ENCODE measurements at regions not wholly inside any gene's neighbourhood (a gene's known extent, or its start where the extent isn't known, plus 50 kb on each side); places are given as distances from the start of the nearest gene placed in this dataset.
"Not testable (repeated sequence)": the region's sequence is repeated elsewhere in the genome, so short reads cannot be mapped to it uniquely, and the experiment has no call there.

DNA sequence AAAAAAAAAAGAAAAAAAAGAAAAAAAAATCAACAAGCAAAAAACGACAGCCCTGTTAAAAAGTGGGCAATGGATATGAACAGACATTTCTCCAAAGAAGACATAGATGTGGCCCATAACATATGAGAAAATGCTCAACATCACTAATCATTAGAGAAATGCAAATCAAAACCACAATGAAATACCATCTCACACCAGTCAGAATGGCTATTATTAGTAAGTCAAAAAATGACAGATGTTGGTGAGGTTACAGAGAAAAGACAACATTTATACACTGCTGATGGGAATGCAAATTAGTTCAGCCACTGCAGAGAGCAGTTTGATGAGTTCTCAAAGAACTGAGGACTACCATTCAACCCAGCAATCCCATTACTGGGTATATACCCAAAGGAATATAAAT, 160.3 kb upstream of the IGF1 start:
- no CpG with 5 or more reads among the region's 1 CpG for WGBS (ENCODE audit: insufficient coverage)
- not testable (repeated sequence) for H3K27ac ChIP-seq (ENCODE audit: low read length)

DNA sequence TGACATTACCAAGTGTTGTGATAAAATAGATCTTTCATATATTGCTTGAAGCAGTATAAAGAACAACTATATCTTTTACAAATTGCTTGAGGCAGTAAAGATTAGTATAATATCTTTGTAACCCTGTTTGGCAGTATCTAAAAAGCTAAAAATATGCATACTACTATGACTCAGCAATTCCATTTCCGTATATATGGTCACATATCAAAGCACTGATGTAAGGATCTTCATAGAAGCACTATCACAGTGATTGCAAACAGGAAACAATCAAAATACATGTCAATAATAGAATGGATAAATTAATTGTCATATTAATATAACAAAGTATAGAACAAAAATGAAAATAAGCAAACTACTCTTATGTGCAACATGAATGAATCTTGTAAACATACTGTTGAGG, 158.4 kb upstream of the IGF1 start:
- Histone ChIP-seq H3K4me3 (ENCODE audit: low read length) (no peak overlapping the region), H3K27ac (ENCODE audit: low read length) (no peak overlapping the region)
- no peak for DNase-seq

More for the DNA sequence above, 160.3 kb upstream of the IGF1 start:
- H3K4me1 ChIP-seq (ENCODE audit: control insufficient read depth, insufficient read depth, low read length); DNase-seq; H3K9me3 ChIP-seq (replicated peaks; ENCODE audit: control insufficient read depth, low read depth, low read length); H3K36me3 ChIP-seq (ENCODE audit: control insufficient read depth, insufficient read depth, low read length); H3K27me3 ChIP-seq (ENCODE audit: control insufficient read depth, insufficient read depth, low read length); H3K4me3 ChIP-seq (ENCODE audit: low read length): not testable (repeated sequence)

DNA sequence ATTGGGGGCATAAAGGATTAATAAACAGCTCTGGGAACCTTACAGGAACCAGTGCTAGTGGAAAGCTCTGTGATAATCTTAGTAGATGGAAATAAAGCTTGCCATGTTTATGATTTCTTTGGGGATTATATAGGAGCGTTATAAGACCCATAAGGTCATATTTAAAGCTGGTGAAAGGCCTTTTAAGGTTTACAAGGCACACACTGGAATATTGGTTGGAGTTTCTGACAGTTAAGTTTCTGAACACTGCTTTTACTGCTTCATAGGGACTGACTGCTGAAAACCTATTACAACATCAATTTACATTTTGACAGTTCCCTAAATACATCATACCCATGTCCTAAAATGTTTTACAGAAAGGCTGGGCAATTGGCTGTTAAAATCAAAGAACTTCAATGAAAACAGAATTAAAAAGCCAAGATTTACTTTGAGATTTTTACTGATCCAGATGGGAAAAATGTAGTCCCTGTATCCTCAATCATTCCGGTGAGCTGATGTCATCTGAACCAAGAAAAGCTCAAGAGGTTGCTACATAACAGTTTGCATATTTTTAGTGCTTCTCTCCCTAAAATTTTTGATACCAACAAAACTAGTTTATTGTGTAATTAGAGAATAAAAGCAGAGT, 153.7 kb upstream of the IGF1 start:
- no CpG with 5 or more reads among the region's 2 CpGs for WGBS (ENCODE audit: insufficient coverage)
- H3K27me3 ChIP-seq (ENCODE audit: control insufficient read depth, insufficient read depth, low read length) = no peaks in the 10 kb centered on the region
- peak; percentile 52 for DNase-seq
- H3K36me3 ChIP-seq (ENCODE audit: control insufficient read depth, insufficient read depth, low read length) = no peaks in the 10 kb centered on the region
- H3K27ac ChIP-seq (ENCODE audit: low read length) = no peak overlapping the region
- H3K4me1 ChIP-seq (ENCODE audit: control insufficient read depth, insufficient read depth, low read length) = no peaks in the 10 kb centered on the region
- no peaks in the 10 kb centered on the region for H3K9me3 ChIP-seq (replicated peaks; ENCODE audit: control insufficient read depth, low read depth, low read length)
- no peak overlapping the region for H3K4me3 ChIP-seq (ENCODE audit: low read length)

More for the DNA sequence above, 158.4 kb upstream of the IGF1 start:
- Histone ChIP-seq H3K27me3 (ENCODE audit: control insufficient read depth, insufficient read depth, low read length) (no peaks in the 10 kb centered on the region), H3K36me3 (ENCODE audit: control insufficient read depth, insufficient read depth, low read length) (no peaks in the 10 kb centered on the region), H3K9me3 (replicated peaks; ENCODE audit: control insufficient read depth, low read depth, low read length) (no peaks in the 10 kb centered on the region), H3K4me1 (ENCODE audit: control insufficient read depth, insufficient read depth, low read length) (no peaks in the 10 kb centered on the region)
- WGBS (ENCODE audit: insufficient coverage) = no CpG with 5 or more reads among the region's 1 CpG

DNA sequence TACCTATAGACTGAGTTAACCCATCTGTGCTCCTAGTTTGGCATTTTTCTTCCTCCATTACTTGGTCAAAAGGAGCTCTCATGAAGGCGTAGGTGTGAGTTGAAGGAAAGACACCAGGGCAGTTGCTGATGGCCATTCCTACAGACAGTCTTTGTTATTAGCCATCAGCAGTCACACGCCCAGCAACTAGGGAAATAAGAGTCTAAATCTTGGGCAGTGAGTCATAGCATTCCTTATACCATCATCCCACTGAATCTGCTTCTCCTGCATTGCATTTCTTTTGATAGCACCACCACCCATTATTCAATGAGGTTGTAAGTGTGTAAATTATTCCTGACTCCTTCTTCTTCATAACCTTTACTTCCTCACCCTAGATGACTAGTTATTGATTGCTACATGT, 150.9 kb upstream of the IGF1 start:
- Histone ChIP-seq H3K27ac (ENCODE audit: low read length) (no peak overlapping the region), H3K4me1 (ENCODE audit: control insufficient read depth, insufficient read depth, low read length) (no peaks in the 10 kb centered on the region), H3K9me3 (replicated peaks; ENCODE audit: control insufficient read depth, low read depth, low read length) (peaks cover 8% of the 10 kb centered on the region), H3K4me3 (ENCODE audit: low read length) (no peak overlapping the region), H3K27me3 (ENCODE audit: control insufficient read depth, insufficient read depth, low read length) (no peaks in the 10 kb centered on the region), H3K36me3 (ENCODE audit: control insufficient read depth, insufficient read depth, low read length) (no peaks in the 10 kb centered on the region)
- no peak for DNase-seq
- WGBS (ENCODE audit: insufficient coverage) = no CpG with 5 or more reads among the region's 2 CpGs

DNA sequence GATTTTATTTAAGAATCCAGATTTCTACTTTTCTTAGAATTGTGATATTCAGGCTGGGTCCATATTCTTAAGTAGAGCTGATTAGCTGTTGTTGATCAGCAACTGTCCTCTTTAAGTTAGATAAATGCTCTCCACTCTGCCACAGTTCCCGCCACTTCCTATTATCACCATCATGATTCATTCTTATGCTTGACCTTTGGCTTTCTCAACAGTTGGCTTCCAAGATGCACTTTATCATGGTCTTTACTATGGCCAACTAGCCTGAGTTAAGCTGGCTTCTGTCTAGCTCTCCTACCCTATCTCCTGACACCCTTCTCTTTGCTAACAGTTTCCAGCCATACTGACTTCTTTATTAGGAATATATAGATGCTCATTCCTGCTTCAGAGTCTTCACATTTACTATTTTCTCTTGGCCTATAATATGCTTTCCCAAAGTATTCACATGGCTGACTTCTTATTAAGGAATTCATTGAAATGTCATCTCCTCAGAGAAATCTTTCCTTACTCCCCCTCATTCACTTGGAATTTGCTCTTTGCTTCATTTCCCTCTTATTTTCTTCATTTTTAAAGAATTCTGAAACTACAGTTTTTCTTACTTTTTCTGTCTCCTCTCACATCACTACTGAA, 149.0 kb upstream of the IGF1 start:
- peak; percentile 7 for DNase-seq
- Histone ChIP-seq H3K36me3 (ENCODE audit: control insufficient read depth, insufficient read depth, low read length) (no peaks in the 10 kb centered on the region), H3K9me3 (replicated peaks; ENCODE audit: control insufficient read depth, low read depth, low read length) (peaks cover 8% of the 10 kb centered on the region), H3K4me1 (ENCODE audit: control insufficient read depth, insufficient read depth, low read length) (no peaks in the 10 kb centered on the region), H3K27ac (ENCODE audit: low read length) (no peak overlapping the region), H3K27me3 (ENCODE audit: control insufficient read depth, insufficient read depth, low read length) (no peaks in the 10 kb centered on the region), H3K4me3 (ENCODE audit: low read length) (no peak overlapping the region)
- 71% methylated on average over 1 of the region's 1 CpG for WGBS (ENCODE audit: insufficient coverage)

DNA sequence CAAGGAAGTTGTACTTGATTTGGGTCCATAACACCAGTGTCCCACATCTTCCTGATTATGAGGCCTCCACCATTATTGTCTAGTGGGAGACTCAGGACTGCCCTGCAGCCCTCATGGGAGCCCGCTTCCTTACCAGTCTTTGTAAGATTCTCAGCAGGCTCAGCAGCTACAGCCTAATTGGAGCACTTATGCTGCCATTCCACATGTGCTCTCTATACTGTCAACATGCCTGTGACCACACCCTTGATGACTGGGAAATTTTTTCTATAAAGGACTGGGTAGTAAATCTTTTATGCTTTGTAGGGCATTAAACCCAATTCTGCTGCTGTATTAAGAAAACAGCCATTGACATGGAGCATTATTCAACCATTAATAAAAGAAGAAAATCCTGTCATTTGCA, 145.5 kb upstream of the IGF1 start:
- H3K27ac ChIP-seq (ENCODE audit: low read length) = no peak overlapping the region
- no peak overlapping the region for H3K4me3 ChIP-seq (ENCODE audit: low read length)
- no peak for DNase-seq
- H3K27me3 ChIP-seq (ENCODE audit: control insufficient read depth, insufficient read depth, low read length) = no peaks in the 10 kb centered on the region
- no peaks in the 10 kb centered on the region for H3K36me3 ChIP-seq (ENCODE audit: control insufficient read depth, insufficient read depth, low read length)
- H3K4me1 ChIP-seq (ENCODE audit: control insufficient read depth, insufficient read depth, low read length) = no peaks in the 10 kb centered on the region
- H3K9me3 ChIP-seq (replicated peaks; ENCODE audit: control insufficient read depth, low read depth, low read length) = peaks cover 8% of the 10 kb centered on the region
- no CpG with 5 or more reads among the region's 1 CpG for WGBS (ENCODE audit: insufficient coverage)

DNA sequence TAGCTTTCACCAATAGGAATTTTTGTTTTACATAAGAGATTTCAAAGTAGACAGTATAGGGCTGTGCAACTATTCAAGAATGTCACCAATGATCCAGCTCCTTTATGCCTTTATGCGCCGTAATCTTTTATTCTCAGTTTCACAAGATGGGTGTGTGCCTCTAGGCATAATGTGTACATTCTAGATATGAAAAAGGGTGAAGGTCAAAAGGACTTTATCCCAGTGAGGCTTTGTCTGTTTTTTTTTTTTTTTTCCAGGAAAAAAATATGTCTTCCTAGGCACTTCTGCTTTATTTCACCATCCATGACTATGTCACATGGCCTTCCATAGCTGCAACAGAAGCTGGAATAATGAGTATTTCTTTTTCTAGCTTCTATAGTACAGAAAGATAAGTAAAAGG, 142.3 kb upstream of the IGF1 start:
- no CpG with 5 or more reads among the region's 2 CpGs for WGBS (ENCODE audit: insufficient coverage)
- no peak for DNase-seq
- Histone ChIP-seq H3K27ac (ENCODE audit: low read length) (no peak overlapping the region), H3K4me1 (ENCODE audit: control insufficient read depth, insufficient read depth, low read length) (peaks cover 7% of the 10 kb centered on the region), H3K27me3 (ENCODE audit: control insufficient read depth, insufficient read depth, low read length) (no peaks in the 10 kb centered on the region), H3K9me3 (replicated peaks; ENCODE audit: control insufficient read depth, low read depth, low read length) (peaks cover 5% of the 10 kb centered on the region), H3K4me3 (ENCODE audit: low read length) (no peak overlapping the region), H3K36me3 (ENCODE audit: control insufficient read depth, insufficient read depth, low read length) (no peaks in the 10 kb centered on the region)

DNA sequence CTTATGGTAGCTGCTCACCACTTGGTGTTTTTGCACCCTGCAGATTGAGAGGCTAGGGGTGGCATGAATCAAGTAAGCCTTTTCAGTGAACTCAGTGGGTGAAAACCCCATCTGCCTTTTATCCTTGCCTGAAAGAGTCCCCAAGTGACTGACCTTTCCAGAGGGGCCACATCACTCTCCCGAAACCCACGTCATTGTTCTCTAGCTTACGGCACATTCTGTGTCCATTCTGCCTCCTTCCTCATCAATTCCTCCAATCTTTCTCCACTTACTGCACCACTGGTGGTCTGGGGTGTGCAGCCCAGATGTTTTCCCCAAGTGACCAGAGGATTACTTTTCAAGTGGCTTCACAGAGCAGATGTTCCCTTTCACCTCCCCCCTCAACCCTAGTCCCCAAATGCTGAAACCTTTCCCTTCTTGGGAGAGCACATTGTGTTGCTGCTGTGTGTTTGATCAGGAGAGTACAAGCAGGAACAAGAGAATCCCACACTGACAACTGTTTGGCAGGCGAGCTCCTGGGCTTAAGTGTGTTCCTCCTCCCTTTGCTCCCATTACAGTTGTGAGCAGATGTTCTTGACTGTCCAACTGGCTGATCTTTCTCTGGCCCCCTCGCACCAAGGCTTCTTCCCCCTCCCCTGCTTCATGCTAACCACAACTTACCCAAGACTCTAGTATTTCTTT, 138.0 kb upstream of the IGF1 start:
- peaks cover 7% of the 10 kb centered on the region for H3K4me1 ChIP-seq (ENCODE audit: control insufficient read depth, insufficient read depth, low read length)
- peak; percentile 93 for DNase-seq
- no peak overlapping the region for H3K4me3 ChIP-seq (ENCODE audit: low read length)
- H3K9me3 ChIP-seq (replicated peaks; ENCODE audit: control insufficient read depth, low read depth, low read length) = no peaks in the 10 kb centered on the region
- no peaks in the 10 kb centered on the region for H3K27me3 ChIP-seq (ENCODE audit: control insufficient read depth, insufficient read depth, low read length)
- H3K36me3 ChIP-seq (ENCODE audit: control insufficient read depth, insufficient read depth, low read length) = no peaks in the 10 kb centered on the region
- WGBS (ENCODE audit: insufficient coverage) = 45% methylated on average over 3 of the region's 5 CpGs
- peak overlapping the region; percentile 17 for H3K27ac ChIP-seq (ENCODE audit: low read length)

DNA sequence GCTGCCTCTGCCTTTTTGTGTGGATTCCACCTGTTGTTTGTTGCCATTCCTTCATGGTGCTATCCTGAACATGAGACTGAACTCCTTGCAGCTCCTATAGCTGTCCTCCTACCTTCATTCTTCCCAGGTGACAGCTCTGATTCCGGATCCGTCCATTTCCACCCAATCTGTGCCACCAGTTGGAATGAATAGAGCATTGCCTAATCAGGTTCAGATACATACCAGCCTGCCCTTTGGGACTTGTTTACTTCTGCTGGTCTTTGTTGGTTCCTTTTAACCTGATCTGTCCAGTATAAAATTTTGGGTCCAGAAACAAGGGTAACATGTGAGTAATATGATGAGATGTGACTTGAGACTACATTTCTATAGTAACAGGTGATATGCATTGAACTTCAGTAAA, 136.3 kb upstream of the IGF1 start:
- Histone ChIP-seq H3K27ac (ENCODE audit: low read length) (no peak overlapping the region), H3K4me3 (ENCODE audit: low read length) (no peak overlapping the region), H3K4me1 (ENCODE audit: control insufficient read depth, insufficient read depth, low read length) (peaks cover 7% of the 10 kb centered on the region), H3K9me3 (replicated peaks; ENCODE audit: control insufficient read depth, low read depth, low read length) (no peaks in the 10 kb centered on the region), H3K36me3 (ENCODE audit: control insufficient read depth, insufficient read depth, low read length) (no peaks in the 10 kb centered on the region), H3K27me3 (ENCODE audit: control insufficient read depth, insufficient read depth, low read length) (no peaks in the 10 kb centered on the region)
- WGBS (ENCODE audit: insufficient coverage) = 100% methylated on average over 1 of the region's 2 CpGs
- no peak for DNase-seq

DNA sequence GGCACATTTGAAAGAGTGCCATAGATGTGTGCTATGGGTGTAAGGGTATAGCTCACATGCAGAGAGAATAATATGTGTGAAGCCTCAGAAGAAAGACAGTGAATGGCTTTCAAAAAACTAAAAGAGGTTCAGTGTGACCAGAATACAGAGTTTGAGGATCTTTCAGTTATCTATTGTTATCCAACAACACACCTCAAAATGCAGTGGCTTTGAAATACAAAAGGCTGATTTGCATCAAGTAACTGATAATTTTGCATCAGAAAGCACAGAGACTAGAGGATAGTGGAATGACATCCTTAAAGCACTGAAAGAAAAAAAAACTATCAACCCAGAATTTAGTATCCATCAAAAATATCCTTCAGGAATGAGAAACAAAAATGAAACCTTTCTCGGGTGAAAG, 131.6 kb upstream of the IGF1 start:
- no peak overlapping the region for H3K4me3 ChIP-seq (ENCODE audit: low read length)
- DNase-seq = no peak
- H3K27me3 ChIP-seq (ENCODE audit: control insufficient read depth, insufficient read depth, low read length) = no peaks in the 10 kb centered on the region
- H3K4me1 ChIP-seq (ENCODE audit: control insufficient read depth, insufficient read depth, low read length) = no peaks in the 10 kb centered on the region
- H3K27ac ChIP-seq (ENCODE audit: low read length) = no peak overlapping the region
- H3K9me3 ChIP-seq (replicated peaks; ENCODE audit: control insufficient read depth, low read depth, low read length) = no peaks in the 10 kb centered on the region
- H3K36me3 ChIP-seq (ENCODE audit: control insufficient read depth, insufficient read depth, low read length) = no peaks in the 10 kb centered on the region
- no CpG with 5 or more reads among the region's 1 CpG for WGBS (ENCODE audit: insufficient coverage)
